ENCODE measurements at regions not wholly inside any gene's neighbourhood (a gene's known extent, or its start where the extent isn't known, plus 50 kb on each side); places are given as distances from the start of the nearest gene placed in this dataset.

DNA sequence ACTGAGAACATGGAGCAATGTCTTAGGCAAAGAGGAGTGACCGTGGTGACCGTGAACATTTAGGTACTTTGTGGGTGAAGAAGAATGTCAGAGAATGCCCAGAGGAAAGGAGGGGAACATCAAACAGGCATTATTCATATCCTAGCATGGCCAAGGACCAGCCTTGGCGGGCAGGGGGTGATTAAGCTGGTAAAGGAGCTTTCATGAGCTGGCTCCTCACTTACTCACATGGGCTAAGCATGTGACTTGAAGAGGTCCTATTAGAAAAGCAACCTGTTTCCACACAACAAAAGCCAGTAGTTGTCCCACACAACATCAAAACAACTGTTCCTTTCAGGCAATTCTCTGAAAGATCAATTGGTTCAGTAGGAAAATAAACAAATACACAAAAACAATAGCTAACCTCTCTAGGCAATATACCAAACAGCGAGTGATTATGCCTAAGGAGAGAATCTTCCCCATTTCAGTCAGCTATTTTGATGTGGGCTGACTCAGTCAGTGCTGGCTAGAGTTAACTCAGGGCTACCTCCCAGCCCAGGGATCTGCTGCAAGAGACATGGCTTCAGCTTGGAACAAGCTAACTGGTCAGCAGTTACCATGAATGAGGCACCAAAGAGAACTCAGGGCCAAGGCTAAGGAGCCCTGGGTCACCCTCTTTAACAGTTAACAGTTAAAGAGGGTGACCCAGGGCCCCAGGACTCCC lies 283.5 kb downstream of the ARHGAP12 start:
- peak; percentile 26 for DNase-seq (ENCODE audit: low read depth, low spot score)

DNA sequence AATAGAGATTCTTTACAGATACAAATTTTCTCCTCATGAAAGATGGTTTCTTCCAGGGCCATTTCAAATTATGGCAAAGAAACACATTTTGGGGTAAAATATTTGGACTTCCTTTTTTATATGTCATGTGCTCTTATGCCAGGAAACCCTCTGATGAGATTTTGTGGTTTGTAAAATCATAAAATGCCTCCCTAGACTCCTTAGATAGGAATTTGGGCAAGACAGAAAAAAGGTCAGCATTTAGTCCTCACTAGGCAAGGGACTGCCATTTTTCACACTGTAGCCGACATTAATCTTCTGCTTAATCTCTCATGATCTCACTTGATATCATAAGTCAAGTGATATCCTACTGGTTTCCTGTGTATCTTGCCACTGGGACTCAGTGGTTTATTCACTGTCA lies 286.4 kb downstream of the ARHGAP12 start:
- DNase-seq (ENCODE audit: low read depth, low spot score), result no peak

DNA sequence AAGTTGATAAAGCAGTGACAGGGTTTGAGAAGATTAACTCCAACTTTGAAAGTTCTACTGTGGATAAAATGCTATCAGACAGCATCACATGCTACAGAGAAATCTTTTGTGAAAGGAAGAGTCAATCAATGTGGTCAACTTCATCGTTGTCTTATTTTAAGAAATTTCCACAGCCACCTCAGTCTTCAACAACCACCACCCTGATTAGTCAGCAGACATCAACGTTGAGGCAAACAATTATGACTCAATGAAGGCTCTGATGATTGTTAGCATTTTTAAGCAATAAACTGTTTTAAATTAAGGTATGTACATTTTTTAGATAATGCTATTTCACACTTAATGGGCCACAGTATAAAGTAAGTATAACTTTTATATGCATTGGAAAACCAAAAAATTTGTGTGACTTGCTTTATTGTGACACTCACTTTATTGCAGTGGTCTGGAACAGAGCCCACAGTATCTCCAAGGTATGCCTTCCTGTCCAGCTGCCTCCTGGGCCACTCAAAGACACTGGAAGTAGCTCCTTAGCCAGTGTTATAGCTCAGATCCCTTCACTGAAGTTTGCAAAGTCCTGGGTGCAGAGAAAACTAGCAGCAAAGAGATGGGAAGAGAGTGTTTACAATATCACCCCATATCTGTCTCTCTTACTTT lies 293.1 kb downstream of the ARHGAP12 start:
- DNase-seq (ENCODE audit: low read depth, low spot score), result no peak

DNA sequence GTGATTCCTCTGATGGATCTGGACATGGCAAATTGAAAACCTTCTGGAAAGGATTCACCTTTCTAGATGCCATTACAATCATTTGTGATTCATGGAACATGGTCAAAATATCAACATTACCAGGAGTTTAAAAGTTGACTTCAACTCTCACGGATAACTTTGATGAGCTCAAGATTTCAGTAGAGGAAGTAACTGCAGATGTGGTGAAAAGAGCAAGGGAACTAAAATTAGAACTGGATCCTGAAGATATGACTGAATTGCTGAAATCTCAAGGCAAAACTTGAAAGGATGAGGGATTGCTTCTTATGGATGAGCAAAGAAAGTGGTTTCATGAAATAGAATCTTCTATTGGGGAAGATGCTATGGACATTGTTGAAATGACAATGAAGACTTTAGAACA lies 293.6 kb downstream of the ARHGAP12 start:
- no peak for DNase-seq (ENCODE audit: low read depth, low spot score)

DNA sequence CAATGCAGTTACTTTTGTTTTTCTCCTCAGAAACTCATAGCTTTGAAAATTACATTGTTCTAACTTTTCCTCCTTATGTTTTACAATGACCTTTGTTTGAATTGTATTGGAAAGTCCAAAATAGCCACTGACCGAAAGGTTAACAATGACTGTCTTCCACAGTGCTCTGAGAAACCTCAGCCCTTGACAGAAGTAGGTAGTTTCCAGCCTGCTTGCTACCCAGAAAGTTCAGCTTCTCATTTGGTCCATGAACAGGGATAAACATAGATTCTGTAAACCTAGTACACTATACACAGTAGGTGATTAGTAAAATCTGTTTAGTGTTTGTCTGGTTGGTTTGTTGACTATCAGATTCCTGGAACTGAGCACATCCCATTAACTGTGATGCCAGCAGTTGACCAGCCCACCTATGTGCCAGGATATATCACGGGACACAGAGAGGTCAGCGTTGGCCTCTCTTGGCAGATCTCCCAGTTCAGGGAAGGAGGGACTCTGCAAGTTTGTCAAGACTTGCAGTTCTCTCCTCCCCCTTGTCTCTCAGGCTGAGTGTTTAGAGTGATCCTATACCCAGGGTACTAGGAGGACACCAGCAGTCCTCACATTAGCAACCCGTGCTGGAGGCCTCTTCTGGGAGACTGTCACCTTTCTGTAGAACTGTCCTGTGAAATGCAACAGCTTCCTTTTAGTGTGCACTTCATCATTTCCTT lies 297.6 kb downstream of the ARHGAP12 start:
- no peak for DNase-seq (ENCODE audit: low read depth, low spot score)

DNA sequence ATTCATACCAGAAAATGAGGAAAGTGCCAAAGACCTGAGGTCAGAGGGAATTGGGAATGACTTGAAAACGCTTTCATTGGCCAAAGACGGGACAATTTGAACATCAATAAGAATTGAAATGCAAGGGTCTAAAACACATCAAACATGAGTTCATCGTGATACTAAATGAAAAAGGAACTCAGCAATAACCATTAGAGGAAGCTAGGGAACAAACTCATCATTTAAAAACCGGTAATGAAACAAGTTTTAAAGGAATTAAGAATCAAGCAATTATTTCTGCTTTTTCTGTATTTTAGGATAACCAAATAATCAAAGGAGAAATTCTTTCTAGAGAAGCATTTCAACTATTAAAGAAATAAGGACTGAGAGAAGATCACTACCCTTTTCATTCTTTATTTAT lies 303.1 kb downstream of the ARHGAP12 start:
- no peak for DNase-seq (ENCODE audit: low read depth, low spot score)

DNA sequence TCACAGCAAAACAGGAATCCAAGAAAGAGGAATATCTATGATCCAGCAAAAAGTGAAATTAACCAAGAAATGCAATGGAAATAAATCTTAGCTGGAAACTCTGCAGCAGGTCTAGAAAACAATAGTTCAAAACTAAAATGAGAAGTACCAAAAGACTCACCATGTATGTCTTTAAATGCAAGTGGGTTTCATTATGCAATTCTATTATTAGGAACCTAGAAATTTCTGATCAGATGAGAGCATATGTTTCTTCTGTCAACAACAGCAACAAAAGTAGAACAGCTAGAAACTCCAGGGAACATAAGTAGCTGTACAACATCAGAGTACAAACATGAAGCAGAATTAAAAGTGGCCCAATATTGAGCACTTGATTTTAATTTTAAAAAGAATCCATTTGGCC lies 304.0 kb downstream of the ARHGAP12 start:
- no peak for DNase-seq (ENCODE audit: low read depth, low spot score)

DNA sequence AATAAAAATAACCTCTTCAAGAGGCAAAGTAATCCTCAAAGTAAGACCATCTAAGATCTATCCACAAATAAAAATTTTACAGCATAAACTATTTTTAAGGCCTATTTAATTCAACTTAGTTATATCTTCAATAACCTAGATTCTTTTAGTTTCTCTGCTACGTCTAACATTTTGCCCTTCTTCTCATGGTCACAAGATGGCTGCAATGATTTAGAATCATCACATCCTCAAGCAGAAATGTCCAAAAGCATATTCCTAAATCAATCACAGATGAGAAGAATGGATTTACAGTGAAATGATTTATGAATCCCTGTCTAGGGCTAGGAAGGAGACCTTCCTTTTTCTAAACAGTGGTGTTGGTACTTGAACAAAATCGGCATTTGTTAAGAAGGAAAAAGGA lies 304.7 kb downstream of the ARHGAP12 start:
- DNase-seq (ENCODE audit: low read depth, low spot score), result no peak

DNA sequence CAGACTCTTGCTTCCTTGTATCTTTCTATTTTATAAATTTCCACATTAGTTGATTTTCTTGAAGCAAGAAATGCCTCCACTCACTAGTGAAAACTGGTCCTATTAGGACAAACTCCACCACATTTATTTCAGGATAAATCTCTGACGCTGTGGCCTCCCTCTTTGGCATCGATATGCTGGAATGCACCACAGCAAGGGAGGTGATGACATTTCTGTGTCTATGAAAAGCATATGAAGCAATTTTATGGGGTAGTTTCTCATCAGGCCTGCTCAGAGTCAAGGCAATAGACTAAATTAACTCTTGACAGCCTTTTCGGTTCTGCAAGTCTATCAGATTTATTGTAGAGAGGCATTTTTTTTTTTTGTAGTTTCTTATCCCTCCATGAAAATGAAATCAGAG lies 304.4 kb downstream of the ZEB1 start:
- DNase-seq (ENCODE audit: low read depth, low spot score), result no peak

DNA sequence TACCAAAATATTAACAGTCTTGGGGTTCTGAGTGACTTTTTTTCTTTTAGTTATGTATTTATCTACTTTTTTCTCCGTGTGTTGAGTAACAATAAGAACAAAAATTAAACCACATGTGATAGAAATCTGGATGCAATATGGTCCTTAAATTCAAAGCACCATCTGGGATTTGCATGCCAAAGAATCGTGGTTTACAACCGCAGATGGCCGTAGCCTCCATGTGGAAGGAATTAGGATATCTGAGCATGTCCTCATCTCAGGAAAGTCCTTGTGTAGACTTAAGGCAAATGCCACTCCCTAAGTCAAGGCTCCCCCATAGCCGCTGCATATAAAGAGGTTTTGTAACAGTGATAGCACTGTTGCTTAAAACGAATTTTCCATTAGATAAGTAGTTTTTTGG lies 304.0 kb downstream of the ZEB1 start:
- DNase-seq (ENCODE audit: low read depth, low spot score), result no peak

DNA sequence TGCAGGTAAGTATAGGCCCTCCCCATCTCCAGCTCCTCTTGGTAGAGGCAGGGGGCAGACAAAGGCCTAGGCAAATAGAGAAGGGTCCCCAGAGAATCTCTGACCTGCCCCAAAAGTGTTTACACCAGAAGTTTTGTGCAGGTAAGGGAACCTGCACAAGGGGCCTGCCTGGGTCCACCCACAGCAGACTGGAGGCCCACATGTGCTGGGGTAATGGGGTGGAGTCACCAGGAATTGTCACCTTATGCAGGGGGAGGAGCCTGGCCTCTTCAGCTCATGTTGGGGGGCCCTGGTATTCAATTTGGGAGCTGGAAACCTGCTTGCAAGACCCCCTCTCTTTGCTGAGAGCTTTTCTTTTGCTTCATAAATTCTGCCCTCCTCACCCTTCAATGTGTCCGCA lies 302.7 kb downstream of the ZEB1 start:
- no peak for DNase-seq (ENCODE audit: low read depth, low spot score)

DNA sequence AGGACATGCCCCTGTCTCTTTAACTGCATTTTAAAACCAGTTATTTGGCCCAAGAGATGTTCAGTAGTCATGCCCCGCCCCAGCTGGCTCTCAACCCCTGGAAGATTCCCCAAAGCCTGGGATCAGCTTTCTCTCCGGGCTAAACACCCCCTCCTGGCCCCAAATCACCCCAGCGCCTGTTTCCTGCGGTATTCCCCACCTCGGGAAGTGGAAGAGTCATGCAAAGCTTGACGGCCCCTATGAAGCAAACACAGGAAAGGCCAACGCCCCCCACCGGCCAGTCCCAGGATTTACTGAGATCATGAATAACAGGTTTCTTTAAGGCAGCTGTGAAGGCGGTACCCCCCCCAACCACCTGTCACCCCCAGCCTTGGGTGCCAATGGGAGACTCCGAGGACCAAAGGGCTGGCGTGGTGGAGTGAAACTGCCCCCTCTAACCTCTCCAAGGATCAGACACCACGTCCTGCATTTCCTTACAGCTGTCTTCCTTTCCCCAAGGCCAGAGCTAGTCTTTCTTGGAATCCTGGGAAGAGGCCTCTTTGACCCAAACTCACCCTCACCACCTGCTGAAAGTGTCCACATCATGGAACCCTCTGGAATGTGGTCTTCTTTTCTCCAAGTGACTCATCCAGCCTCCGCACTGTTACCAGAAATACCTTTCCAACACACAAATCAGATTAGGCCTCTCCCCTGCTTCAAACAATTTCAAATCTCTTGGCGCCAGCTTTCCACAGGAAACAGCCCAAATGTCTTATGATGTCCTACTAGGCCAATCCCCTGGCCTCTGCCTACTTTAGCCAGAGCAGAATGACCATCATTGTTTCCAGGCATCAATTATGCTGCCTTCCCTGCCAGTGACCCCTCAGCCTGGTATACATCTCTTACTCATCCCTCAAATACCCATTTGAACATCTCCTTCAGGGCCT lies 301.5 kb downstream of the ZEB1 start:
- peak; percentile 53 for DNase-seq (ENCODE audit: low read depth, low spot score)

DNA sequence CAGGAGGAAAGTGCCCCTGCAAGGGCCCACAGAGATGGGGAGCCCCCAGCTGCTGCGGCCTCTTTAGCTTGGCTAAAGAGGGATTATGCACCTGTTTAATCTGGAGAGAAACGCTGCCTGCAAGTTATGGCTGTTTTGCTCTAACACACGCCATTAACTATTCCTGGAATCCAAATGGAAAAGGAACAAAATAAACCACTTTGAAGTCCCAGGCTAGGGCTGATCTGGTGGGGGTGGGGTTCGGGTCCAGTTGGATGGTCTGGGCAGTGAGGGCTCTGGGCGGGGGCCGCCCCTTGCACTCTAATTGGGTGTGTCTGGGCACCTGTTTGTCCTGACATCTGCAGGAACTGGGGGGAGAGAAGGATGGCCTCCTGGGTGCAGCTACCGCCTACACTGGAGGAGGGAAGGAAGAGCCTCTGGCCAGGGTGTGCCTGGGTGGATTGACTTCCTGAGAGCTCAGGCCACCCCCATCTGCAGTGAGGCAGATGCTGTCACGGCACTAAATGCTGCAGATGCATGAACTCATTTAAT lies 300.6 kb downstream of the ZEB1 start:
- DNase-seq (ENCODE audit: low read depth, low spot score), result no peak

DNA sequence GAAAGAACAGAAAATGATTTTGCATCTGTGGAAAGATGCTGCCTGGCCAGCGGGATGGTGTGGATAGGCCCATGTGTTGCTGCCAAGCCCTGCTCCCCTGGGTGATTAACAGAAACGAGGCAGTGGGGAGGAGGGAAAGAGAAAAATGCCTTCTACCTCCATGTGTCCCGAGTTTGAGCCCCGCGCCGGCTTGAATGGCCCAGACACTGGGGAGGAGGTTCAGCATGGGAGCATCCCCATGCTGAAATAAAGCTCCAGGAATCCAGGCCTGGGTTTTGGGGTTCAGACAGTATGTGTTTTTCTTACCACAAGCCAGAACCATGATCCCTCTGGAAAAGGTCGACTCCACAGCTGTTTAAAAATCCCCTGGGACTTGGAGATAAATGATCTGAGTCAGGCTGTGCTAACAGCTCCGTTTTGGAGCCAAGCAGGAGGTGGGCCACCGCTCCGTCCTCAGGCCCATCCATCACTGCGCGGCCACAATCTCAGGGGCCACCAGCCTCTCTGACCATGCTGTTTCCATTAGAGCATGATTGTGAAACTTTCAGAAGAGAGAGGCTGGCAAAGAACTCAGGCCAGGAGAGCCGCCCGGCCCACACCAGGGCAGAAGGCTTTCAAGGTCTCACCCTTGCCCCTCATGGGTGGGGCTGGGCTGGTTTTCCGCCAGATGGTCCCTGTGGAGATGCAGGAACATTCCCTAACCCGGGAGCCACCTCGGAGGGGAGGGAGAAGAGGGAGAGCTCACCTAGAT lies 299.7 kb downstream of the ZEB1 start:
- DNase-seq (ENCODE audit: low read depth, low spot score), result peak; percentile 26

DNA sequence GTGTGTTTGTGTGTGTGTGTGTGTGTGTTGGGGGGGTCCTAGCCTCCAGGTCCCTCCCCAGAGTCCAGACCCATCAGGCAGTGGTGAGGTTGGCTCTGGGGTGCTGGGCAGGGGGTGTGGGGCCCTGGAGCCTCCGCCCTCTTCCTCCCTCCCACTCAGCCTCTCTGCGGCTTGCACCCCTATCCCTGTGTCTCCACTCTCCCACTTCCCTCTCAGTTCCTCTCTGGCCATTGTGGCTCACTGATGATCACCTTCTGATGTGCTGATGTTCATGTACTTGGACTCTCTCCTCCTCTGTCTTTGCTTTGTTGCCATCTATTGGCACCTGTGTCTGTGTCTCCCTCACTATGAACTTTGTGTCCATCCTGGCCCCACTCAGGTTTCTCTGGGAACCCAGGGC lies 298.7 kb downstream of the ZEB1 start:
- no peak for DNase-seq (ENCODE audit: low read depth, low spot score)

DNA sequence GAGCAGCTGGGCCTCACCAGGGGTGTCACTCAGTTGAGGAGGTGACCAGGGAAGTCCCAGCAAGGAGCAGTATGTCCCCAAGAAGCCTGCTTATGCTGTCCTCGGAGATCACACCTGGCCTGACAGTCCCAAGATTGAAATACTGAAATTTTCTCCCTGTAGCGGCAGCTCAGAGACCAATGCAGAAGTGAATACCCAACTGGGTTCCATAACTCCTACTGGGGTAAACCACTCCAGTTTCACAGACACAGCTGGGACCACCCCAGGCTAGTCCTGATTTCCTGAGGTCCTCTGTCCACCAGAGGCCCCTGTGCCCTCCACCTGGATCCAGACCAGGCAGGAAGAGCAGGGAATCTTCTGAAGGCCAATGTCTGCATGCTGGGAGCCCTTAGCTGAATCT lies 298.1 kb downstream of the ZEB1 start:
- DNase-seq (ENCODE audit: low read depth, low spot score), result no peak

DNA sequence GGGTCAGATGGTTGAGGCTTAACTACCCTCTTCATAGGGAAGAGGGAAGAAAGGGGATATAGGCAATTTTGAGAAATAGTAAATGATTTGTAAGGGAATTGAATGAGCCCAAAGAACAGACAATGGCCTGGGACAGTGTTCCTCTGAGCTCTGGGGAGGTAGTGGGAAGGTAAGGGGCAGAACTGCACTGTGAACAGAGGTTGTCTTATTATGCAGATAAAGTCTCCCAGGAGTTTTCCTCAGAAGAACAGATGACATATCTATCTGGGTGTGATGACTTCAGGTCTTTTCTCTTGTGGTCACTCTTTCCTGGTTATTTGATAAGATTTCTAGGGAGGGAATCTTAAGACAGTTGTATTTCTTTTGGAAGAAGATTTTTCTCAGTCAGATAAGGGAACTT lies 296.1 kb downstream of the ZEB1 start:
- DNase-seq (ENCODE audit: low read depth, low spot score), result no peak

DNA sequence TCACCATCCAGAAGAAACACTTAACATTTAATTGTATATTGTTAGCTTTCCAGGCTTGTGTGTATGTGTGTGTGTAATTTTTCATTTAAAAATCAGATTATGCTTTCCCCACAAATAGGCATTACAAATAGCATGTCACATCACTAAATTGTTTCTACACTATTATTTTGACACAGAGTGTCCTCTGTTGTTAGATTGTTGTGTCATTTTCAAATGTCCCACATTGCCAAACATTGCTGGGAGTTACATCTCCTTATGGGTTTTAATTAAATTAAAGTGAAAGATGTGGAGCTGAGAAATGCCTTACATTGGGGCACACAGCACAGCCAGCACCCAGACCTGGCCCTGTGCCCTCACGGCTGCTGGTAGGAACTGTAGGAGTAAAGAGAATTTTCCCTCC lies 295.6 kb downstream of the ZEB1 start:
- no peak for DNase-seq (ENCODE audit: low read depth, low spot score)

DNA sequence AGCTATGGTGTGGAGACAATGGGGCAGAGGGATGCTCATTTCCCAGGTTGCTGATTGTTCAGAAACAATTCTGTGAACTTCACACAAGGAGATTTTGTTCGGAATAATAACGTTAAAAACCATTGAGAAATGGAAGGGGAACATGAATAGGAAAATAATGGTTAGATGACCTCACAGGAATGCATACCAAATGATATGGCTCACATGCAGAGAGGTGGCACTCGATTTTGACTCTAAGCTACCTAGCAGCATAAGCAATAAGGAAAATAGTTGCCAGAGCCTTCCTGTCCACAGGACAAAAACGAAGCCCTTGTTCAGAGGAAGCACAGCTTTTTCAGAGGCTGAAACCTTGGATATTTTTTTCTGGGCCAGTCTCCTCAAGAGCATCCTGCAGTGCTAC lies 293.1 kb downstream of the ZEB1 start:
- no peak for DNase-seq (ENCODE audit: low read depth, low spot score)

DNA sequence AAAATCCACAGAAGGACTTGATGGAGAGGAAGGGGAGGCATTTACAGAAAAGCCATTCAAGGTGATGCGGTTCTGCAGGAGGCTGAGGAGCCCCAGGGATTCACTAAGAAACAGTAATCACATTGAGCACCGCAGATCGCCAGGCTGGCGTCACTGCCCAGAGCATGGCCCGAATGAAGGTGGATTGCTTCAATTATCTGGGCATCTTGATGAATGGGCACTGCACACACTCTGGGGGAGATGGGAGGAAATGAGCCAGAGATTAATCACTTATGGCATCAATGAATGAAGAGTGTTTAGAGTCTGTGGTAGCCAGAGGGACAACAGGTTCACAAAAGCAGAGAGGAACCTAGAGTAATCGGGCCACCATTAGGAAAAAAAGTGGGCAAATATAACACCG lies 292.1 kb downstream of the ZEB1 start:
- no peak for DNase-seq (ENCODE audit: low read depth, low spot score)

DNA sequence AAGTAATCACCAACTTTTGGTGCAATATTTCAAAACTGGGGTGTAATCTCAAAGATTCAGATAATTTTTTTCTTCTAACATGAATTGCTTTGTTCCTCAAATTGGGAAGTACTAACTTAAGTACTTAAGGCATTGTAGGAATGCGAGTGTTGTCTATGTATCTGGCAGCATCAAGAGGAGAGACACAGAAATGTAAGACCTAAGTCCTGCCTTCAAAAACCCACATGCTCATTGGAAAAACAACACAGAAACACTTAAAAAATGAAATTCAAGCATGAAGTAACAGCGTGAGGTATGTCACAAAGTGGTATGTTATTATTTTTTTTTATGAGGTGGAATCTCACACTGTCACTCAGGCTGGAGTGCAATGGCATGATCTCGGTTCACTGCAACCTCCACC lies 288.5 kb downstream of the ZEB1 start:
- DNase-seq (ENCODE audit: low read depth, low spot score), result no peak
